HCT116 (cell line): ENCODE measurements at regions not wholly inside any gene's neighbourhood (a gene's known extent, or its start where the extent isn't known, plus 50 kb on each side); places are given as distances from the start of the nearest gene placed in this dataset.

ENCODE experiments used
- POLR2A ChIP-seq: IDR thresholded peaks from 2 replicates; pipeline ENCODE4 v1.7.0; 2011; ENCODE audit warnings: borderline replicate concordance; ENCODE audit not compliant: insufficient read depth, insufficient read length; ENCODE audit errors: extremely low read depth
- TF ChIP-seq, protein P1 (sequence below), 3 experiments: fragments of 200-600 bp in 1 of 3; sonication (generic) in 1 of 3; IDR thresholded peaks in 2 of 3; conservative IDR thresholded peaks in 1 of 3; 2 replicates each; pipeline ENCODE4 v1.5.1; 2012 to 2017; ENCODE audit warnings: low read depth in 2 of 3, low read length in 2 of 3, antibody characterized with exemption in 1 of 3, borderline replicate concordance in 1 of 3, control low read depth in 1 of 3, mild to moderate bottlenecking in 1 of 3, mixed read lengths in 1 of 3, mixed run types in 1 of 3, moderate library complexity in 1 of 3; ENCODE audit not compliant: insufficient read depth in 1 of 3

DNA sequence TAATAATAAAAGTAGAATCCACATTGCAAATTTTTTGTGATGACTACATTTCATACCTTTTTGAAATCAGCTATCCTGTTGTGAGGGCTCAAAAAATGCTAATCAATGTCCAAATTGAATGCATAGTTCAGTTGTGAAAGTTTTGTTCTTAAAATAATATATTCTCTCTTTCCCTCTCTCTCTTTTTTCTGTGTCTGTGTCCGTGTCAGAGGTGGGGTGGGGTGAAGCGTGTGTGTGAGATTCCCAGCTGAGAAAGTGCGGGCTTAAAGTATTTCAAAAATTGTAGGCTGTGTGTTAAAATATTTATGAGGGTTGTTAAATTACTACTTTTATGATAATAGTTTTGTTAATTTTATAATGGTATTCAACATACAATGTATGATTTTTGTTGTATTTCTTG lies 388.0 kb upstream of the LRRTM4 start:
- TF ChIP-seq, protein P1, sequence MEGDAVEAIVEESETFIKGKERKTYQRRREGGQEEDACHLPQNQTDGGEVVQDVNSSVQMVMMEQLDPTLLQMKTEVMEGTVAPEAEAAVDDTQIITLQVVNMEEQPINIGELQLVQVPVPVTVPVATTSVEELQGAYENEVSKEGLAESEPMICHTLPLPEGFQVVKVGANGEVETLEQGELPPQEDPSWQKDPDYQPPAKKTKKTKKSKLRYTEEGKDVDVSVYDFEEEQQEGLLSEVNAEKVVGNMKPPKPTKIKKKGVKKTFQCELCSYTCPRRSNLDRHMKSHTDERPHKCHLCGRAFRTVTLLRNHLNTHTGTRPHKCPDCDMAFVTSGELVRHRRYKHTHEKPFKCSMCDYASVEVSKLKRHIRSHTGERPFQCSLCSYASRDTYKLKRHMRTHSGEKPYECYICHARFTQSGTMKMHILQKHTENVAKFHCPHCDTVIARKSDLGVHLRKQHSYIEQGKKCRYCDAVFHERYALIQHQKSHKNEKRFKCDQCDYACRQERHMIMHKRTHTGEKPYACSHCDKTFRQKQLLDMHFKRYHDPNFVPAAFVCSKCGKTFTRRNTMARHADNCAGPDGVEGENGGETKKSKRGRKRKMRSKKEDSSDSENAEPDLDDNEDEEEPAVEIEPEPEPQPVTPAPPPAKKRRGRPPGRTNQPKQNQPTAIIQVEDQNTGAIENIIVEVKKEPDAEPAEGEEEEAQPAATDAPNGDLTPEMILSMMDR (IDR thresholded peaks at IDR 0.05 in 2 of 3, conservative IDR thresholded peaks at IDR 0.05 in 1 of 3; ENCODE audit: borderline replicate concordance in 1 of 3, insufficient read depth in 1 of 3, low read depth in 2 of 3, low read length in 2 of 3): no peak
- no peak for TF ChIP-seq POLR2A
